Skeletal muscle tissue (tissue), 3 donors: ENCODE measurements at regions not wholly inside any gene's neighbourhood (a gene's known extent, or its start where the extent isn't known, plus 50 kb on each side); places are given as distances from the start of the nearest gene placed in this dataset.

Experiments used
- H3K27ac ChIP-seq: one replicate; pipeline ENCODE4 v1.7.0; 2013; ENCODE audit warnings: mild to moderate bottlenecking, low read depth, low read length, inconsistent platforms
- H3K27me3 ChIP-seq, 3 donors: one replicate each; pipeline ENCODE4 v1.7.0; 2013; ENCODE audit warnings: low read length in 3 of 3; ENCODE audit not compliant: control insufficient read depth in 3 of 3, insufficient read depth in 3 of 3
- H3K36me3 ChIP-seq, 3 donors: one replicate each; pipeline ENCODE4 v1.7.0; 2013; ENCODE audit warnings: low read length in 3 of 3; ENCODE audit not compliant: control insufficient read depth in 3 of 3, insufficient read depth in 3 of 3
- H3K4me1 ChIP-seq, 3 donors: one replicate each; pipeline ENCODE4 v1.7.0; 2013; ENCODE audit warnings: low read length in 3 of 3, mild to moderate bottlenecking in 3 of 3; ENCODE audit not compliant: control insufficient read depth in 3 of 3, insufficient read depth in 3 of 3
- H3K4me3 ChIP-seq, 3 donors: one replicate each; pipeline ENCODE4 v1.7.0; 2013; ENCODE audit warnings: low read length in 3 of 3
- H3K9ac ChIP-seq, 3 donors: one replicate each; pipeline ENCODE4 v1.7.0; 2013; ENCODE audit warnings: low read length in 3 of 3, mild to moderate bottlenecking in 3 of 3, moderate library complexity in 2 of 3, low read depth in 1 of 3
- H3K9me3 ChIP-seq, 3 donors: one replicate each; pipeline ENCODE4 v1.7.0; 2013; ENCODE audit warnings: low read length in 3 of 3; ENCODE audit not compliant: control insufficient read depth in 3 of 3
- donor health status: Osteomylitis.

DNA sequence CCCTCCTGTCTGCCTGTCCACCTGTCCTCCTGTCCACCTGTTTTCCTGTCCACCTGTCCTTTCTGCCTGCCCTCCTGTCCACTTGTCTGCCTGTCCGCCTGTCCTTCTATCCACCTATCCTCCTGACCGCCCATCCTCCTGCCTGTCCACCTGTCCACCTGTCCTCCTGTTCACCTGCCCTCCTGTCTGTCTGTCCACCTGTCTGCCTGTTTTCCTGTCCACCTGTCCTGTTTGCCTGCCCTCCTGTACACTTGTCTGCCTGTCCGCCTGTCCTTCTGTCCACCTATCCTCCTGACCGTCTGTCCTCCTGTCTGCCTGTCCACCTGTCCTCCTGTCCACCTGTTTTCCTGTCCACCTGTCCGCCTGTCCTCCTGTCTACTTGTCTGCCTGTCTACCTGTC, 682.8 kb downstream of the TBC1D22A start:
- H3K36me3 ChIP-seq: no peaks in the 10 kb centered on the region
- H3K27ac ChIP-seq: no peak overlapping the region
- H3K9me3 ChIP-seq: peaks cover 0 to 3% (median 0%) of the 10 kb centered on the region in 3 donors
- peaks cover 0 to 24% (median 24%) of the 10 kb centered on the region in 3 donors for H3K27me3 ChIP-seq
- H3K4me3 ChIP-seq: no peak overlapping the region
- no peak overlapping the region for H3K9ac ChIP-seq
- no peaks in the 10 kb centered on the region for H3K4me1 ChIP-seq

DNA sequence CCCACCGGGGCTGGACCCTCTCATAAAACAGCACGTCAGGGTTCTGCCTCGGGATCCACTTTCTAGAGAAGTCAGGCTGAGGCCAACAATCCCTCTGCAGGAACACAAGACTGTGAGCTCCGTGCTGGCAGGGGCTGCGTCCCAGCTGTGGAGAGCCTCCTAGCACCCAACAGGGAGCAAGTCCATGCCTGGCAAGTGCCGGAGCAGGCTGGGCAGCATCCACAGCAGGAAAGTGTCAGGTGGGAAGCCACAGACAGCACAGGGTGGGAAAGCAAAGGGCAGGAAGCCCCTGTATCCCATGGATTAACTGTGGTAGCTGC, 682.3 kb downstream of the TBC1D22A start:
- peaks cover 0 to 24% (median 24%) of the 10 kb centered on the region in 3 donors for H3K27me3 ChIP-seq
- no peak overlapping the region for H3K9ac ChIP-seq
- no peak overlapping the region for H3K27ac ChIP-seq
- no peaks in the 10 kb centered on the region for H3K36me3 ChIP-seq
- H3K4me3 ChIP-seq: no peak overlapping the region
- no peaks in the 10 kb centered on the region for H3K4me1 ChIP-seq
- H3K9me3 ChIP-seq: peaks cover 0 to 4% (median 0%) of the 10 kb centered on the region in 3 donors

DNA sequence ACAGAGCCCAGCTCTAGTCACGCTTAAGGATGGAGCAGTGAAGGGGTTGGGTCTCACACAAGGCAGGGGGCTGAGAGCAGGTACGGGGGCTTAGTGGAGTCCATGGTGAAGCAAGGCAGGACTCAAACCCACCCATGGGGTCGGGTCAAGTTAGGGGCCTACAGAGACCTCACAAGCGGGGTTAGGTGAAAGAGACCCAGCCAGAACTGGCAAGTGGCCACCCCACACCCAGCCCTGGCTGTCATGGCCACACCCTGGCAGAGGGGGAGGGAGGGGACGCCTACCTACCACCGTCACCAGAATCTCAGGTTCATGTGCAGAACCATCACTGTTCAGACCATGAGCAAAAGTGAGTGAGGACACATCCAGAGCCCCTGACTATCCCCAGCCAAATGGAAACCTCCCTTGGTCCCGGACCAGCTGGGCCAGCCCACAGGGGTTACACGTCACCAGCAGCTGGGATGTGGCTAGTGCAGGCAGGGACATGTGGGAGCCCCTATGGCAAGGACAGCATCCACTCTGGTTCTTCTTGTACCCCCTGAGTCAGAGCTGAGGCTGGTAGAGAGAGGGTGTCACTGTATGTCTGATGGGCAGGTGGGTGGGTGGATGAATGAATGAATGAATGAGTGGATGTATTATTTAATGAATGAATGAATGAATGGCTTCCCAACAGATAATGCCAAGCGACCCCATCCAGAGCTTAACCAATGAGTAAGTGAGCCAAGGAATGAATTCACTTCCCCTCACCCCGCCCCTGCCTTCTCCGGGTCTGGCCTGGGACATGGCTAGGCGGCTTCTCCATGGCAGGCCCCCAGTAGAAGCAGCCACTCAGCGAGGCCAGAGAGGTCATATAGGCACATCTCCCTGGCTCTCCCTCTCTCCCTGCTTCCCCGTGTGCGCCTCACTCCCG, 681.6 kb downstream of the TBC1D22A start:
- H3K27me3 ChIP-seq: peaks cover 0 to 24% (median 24%) of the 10 kb centered on the region in 3 donors
- no peaks in the 10 kb centered on the region for H3K36me3 ChIP-seq
- H3K9me3 ChIP-seq: peaks cover 0 to 6% (median 0%) of the 10 kb centered on the region in 3 donors
- no peak overlapping the region for H3K9ac ChIP-seq
- no peak overlapping the region for H3K4me3 ChIP-seq
- no peaks in the 10 kb centered on the region for H3K4me1 ChIP-seq
- H3K27ac ChIP-seq: no peak overlapping the region

DNA sequence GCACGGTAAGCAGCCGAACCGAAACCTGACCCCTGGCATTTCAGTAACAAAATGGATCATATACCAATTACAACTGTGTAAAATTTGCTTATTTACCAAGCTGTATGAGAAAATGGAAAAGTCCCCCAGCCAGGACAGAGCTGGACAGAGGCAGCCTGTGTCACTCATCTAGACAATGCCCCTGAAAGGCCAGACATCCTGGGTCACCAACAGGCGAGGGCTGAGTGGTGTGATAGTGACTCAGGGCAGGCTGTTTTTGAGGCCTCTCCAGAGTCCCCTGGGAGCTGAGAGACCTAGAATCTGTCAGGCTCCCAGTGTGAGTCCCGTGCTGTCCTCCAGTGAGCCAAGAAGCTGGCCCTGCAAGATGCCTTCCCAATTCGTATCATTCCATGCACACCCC, 680.4 kb downstream of the TBC1D22A start:
- Histone ChIP-seq H3K27ac (no peak overlapping the region), H3K9ac (no peak overlapping the region), H3K36me3 (no peaks in the 10 kb centered on the region), H3K4me3 (no peak overlapping the region), H3K27me3 (peaks cover 0 to 15% (median 15%) of the 10 kb centered on the region in 3 donors), H3K4me1 (no peaks in the 10 kb centered on the region), H3K9me3 (peaks cover 0 to 6% (median 0%) of the 10 kb centered on the region in 3 donors)

DNA sequence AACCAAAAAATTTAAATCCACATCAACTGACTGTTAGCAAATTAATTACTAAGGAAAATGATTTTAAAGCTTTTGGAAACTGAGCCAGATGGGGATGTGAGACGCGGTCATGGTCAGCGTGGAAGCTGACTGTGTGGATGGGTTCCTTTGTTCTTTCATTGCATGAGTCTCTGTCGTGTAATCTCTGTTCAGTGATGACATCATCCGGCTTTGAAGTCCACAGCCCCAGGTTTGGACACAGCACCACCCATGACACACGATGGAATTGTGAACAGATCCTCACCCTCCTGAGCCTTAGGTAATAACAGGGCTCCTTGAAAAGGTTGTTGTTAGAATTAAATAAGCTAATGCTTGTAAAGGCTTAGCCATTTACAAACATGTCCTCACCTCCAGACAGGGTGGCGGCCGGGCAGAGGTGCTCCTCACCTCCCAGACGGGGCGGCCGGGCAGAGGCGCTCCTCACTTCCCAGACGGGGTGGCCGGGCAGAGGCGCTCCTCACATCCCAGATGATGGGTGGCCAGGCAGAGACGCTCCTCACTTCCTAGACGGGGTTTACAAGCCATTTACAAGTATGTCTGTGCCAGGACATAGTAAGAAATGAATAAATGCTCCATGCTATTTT, 677.3 kb downstream of the TBC1D22A start:
- Histone ChIP-seq H3K4me1 (no peaks in the 10 kb centered on the region), H3K9me3 (peaks cover 0 to 6% (median 0%) of the 10 kb centered on the region in 3 donors), H3K27ac (no peak overlapping the region), H3K4me3 (no peak overlapping the region), H3K36me3 (no peaks in the 10 kb centered on the region), H3K9ac (no peak overlapping the region), H3K27me3 (peaks cover 0 to 12% (median 2%) of the 10 kb centered on the region in 3 donors)

DNA sequence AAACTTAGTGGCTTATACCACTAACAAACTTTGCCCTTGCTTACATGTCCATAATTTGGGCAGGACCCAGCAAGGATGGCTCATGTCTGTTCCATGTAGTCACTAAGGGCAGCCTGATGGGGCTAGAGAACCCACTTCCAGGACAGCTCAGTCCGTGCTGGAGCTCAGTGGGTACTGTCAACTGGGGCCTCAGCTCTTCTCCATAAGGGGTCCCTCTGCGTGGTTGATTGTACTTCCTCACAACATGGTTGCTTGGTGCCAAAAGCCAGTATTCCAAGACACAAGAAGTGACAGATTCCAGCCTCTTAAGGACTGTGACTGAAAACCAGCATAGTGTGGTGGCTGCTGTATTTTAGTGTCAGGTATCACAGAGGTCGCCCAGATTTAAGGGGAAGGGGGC, 675.2 kb downstream of the TBC1D22A start:
- peaks cover 0 to 6% (median 0%) of the 10 kb centered on the region in 3 donors for H3K9me3 ChIP-seq

DNA sequence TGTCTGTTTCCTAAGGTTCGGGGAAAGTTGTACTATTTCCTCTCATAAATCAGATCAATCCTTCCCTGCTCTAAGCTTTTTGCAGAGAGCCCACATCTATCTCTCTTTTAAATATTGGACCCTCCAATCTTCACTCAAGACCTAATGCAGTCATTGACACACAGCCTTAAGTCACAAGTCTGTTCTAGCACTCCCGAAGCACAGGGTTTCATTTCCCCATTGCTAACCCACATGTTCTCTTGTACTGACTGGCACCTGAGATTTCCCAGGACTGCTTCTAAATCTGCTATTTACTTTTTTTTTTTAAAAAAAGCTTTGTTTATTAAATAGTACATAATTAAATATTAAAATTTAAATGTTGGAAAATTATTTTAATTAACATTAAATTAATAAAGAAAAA, 674.7 kb downstream of the TBC1D22A start:
- Histone ChIP-seq H3K9me3 (peaks cover 0 to 5% (median 0%) of the 10 kb centered on the region in 3 donors), H3K27me3 (peaks cover 0 to 13% (median 0%) of the 10 kb centered on the region in 3 donors), H3K4me3 (no peak overlapping the region), H3K4me1 (no peaks in the 10 kb centered on the region), H3K9ac (no peak overlapping the region), H3K36me3 (no peaks in the 10 kb centered on the region), H3K27ac (no peak overlapping the region)

More for the DNA sequence above, 675.2 kb downstream of the TBC1D22A start:
- Histone ChIP-seq H3K27me3 (peaks cover 0 to 13% (median 0%) of the 10 kb centered on the region in 3 donors), H3K27ac (no peak overlapping the region), H3K36me3 (no peaks in the 10 kb centered on the region), H3K4me3 (no peak overlapping the region), H3K4me1 (no peaks in the 10 kb centered on the region), H3K9ac (no peak overlapping the region)

DNA sequence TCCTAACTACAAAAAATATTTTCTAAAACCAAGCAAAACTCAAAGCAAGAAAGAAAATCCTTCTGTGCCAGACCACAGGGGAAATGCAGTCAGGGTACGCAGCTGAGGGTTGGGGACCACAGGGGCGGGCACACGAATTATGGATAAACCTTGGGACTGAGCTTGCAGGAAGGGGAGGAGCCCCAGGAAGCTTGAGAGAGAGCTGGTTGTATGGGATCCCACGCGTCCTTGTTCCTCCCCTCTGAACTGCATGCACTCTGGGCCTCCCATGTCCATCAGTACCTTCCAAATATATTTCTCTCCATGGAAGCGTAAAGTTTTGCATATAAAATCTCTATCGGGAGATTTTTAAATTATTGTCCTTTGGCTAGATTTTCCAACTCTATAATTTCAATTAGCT, 673.4 kb downstream of the TBC1D22A start:
- H3K4me3 ChIP-seq: no peak overlapping the region
- peaks cover 0 to 2% (median 0%) of the 10 kb centered on the region in 3 donors for H3K9me3 ChIP-seq
- no peaks in the 10 kb centered on the region for H3K36me3 ChIP-seq
- no peak overlapping the region for H3K9ac ChIP-seq
- H3K27me3 ChIP-seq: peaks cover 0 to 13% (median 0%) of the 10 kb centered on the region in 3 donors
- H3K4me1 ChIP-seq: no peaks in the 10 kb centered on the region
- no peak overlapping the region for H3K27ac ChIP-seq

DNA sequence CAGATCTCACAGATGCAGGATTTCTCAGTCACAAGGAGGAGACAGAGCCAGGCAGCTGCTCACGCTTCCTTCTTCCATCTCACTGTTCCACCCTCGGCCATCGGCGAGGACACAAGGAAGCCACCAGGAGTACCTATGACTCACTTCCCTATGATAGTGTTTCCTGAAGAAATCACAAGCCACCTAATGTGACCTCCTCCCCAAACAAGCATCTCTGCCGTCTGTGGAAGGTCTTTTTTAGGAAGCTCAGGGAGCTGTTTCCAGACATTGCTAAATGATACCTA, 672.7 kb downstream of the TBC1D22A start:
- Histone ChIP-seq H3K36me3 (no peaks in the 10 kb centered on the region), H3K4me3 (no peak overlapping the region), H3K9ac (no peak overlapping the region), H3K9me3 (peaks cover 0 to 6% (median 0%) of the 10 kb centered on the region in 3 donors), H3K4me1 (no peaks in the 10 kb centered on the region), H3K27me3 (peaks cover 0 to 16% (median 0%) of the 10 kb centered on the region in 3 donors), H3K27ac (no peak overlapping the region)
